ENCODE measurements at regions not wholly inside any gene's neighbourhood (a gene's known extent, or its start where the extent isn't known, plus 50 kb on each side); places are given as distances from the start of the nearest gene placed in this dataset.

GRCh38 chr3:101099791-101100190 is 106.6 kb upstream of the ABI3BP start:
- in situ Hi-C loops (cut with HindIII; ENCODE audit: low pct_ligation_motif_present, low sequenced_read_pairs), result no loop called here
- H3K4me3 ChIP-seq (ENCODE audit: low read depth, low read length), result no peak overlapping the region
- no peak for DNase-seq
- TF ChIP-seq, protein P1, sequence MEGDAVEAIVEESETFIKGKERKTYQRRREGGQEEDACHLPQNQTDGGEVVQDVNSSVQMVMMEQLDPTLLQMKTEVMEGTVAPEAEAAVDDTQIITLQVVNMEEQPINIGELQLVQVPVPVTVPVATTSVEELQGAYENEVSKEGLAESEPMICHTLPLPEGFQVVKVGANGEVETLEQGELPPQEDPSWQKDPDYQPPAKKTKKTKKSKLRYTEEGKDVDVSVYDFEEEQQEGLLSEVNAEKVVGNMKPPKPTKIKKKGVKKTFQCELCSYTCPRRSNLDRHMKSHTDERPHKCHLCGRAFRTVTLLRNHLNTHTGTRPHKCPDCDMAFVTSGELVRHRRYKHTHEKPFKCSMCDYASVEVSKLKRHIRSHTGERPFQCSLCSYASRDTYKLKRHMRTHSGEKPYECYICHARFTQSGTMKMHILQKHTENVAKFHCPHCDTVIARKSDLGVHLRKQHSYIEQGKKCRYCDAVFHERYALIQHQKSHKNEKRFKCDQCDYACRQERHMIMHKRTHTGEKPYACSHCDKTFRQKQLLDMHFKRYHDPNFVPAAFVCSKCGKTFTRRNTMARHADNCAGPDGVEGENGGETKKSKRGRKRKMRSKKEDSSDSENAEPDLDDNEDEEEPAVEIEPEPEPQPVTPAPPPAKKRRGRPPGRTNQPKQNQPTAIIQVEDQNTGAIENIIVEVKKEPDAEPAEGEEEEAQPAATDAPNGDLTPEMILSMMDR (IDR thresholded peaks at IDR 0.05; ENCODE audit: low read depth, low read length, missing control alignments), result no peak
- no peaks in the 10 kb centered on the region for H3K27me3 ChIP-seq (replicated peaks)
- H3K27ac ChIP-seq, result no peak overlapping the region
- H3K36me3 ChIP-seq (replicated peaks), result no peaks in the 10 kb centered on the region

DNA sequence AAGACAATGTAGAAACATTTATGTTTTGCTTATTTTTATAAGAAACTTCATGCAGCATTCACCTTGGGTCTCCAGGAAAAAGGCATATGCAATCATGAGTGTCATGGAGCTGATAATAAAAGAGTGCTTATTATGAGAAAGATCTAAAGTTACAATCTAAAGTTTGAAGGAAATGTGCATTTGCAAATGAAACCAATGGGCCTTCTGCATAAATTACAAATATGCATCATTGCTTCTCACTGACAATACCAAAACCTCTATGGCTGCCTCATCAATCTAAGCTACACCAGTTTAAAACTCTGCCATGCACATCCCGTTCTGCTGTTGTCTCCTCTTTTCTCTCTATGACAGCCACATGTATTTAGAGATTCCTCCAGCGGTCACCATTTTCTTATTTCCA is 103.2 kb upstream of the ABI3BP start:
- Histone ChIP-seq H3K4me3 (ENCODE audit: low read depth, low read length) (no peak overlapping the region), H3K36me3 (replicated peaks) (no peaks in the 10 kb centered on the region), H3K27me3 (replicated peaks) (no peaks in the 10 kb centered on the region), H3K27ac (no peak overlapping the region)
- no peak for DNase-seq
- in situ Hi-C loops (cut with HindIII; ENCODE audit: low pct_ligation_motif_present, low sequenced_read_pairs), result no loop called here
- TF ChIP-seq, protein P1 (IDR thresholded peaks at IDR 0.05; ENCODE audit: low read depth, low read length, missing control alignments), result no peak

DNA sequence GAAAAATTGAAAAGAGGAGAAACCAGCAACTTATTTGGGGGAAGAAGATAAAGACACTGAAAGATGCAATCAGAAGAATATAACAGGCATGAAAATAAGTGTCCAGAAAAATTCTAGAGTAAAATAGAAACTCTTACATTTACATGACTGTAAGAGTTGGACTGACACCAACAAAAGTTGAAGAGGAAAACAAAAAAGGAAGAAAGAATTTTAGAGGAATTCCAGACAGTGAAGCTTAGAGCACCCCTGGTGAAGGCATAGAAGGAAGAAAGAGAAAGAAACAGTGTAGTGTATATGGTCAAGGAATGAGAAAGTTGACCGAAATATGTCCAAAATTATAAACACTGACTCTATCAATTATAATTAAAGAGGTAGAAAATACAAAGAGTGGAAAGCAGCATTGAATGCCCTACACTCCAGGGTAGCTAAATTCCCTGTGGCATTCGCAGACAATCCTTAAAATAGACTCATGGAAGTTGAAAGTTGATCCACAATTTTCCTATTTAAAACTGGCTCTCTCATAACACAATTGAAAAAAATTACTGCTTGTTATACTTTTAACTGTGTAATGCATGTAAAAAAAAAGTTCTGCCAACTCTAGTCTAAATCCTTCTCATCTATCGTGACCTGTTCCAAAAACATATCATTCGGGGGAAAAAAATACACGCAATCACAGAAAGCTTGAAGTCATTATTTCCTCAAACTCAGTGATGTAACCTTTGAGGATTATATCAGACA is 102.6 kb upstream of the ABI3BP start:
- no peak for DNase-seq

DNA sequence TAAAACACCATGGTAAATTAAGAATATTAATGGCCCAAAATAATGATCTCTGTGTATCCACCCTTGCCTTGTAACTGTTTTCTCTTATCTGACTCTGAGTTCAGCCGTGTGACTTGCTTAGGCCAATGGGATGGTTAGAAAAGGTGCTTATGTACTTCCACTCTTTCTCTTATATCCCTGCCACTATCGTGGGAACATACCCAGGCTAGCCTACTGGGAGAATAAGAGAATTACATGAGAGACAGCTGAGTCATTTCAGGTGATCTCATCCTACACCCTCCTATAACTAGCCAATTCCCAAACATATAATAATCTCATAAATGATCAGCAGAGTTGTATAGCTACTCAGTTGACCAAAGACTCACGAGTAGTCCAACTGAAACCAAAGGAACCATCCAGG is 98.3 kb upstream of the ABI3BP start:
- Histone ChIP-seq H3K4me3 (ENCODE audit: low read depth, low read length) (no peak overlapping the region), H3K27ac (no peak overlapping the region), H3K27me3 (replicated peaks) (no peaks in the 10 kb centered on the region), H3K36me3 (replicated peaks) (no peaks in the 10 kb centered on the region)
- TF ChIP-seq, protein P1 (IDR thresholded peaks at IDR 0.05; ENCODE audit: low read depth, low read length, missing control alignments), result peak; percentile 20
- peak; percentile 37 for DNase-seq
- in situ Hi-C loops (cut with HindIII; ENCODE audit: low pct_ligation_motif_present, low sequenced_read_pairs), result no loop called here

More for the DNA sequence above, 102.6 kb upstream of the ABI3BP start:
- Histone ChIP-seq H3K27me3 (replicated peaks) (no peaks in the 10 kb centered on the region), H3K4me3 (ENCODE audit: low read depth, low read length) (no peak overlapping the region), H3K36me3 (replicated peaks) (no peaks in the 10 kb centered on the region), H3K27ac (no peak overlapping the region)
- TF ChIP-seq, protein P1 (IDR thresholded peaks at IDR 0.05; ENCODE audit: low read depth, low read length, missing control alignments), result no peak
- in situ Hi-C loops (cut with HindIII; ENCODE audit: low pct_ligation_motif_present, low sequenced_read_pairs), result no loop called here

- in situ Hi-C loops (cut with HindIII; ENCODE audit: low pct_ligation_motif_present, low sequenced_read_pairs), result no loop called here
- Histone ChIP-seq H3K36me3 (replicated peaks) (no peaks in the 10 kb centered on the region), H3K27me3 (replicated peaks) (no peaks in the 10 kb centered on the region), H3K27ac (no peak overlapping the region), H3K4me3 (ENCODE audit: low read depth, low read length) (no peak overlapping the region)
- TF ChIP-seq, protein P1 (IDR thresholded peaks at IDR 0.05; ENCODE audit: low read depth, low read length, missing control alignments), result no peak
- no peak for DNase-seq
These were observed 92.5 kb upstream of the ABI3BP start for GRCh38 chr3:101085752-101086151.

GRCh38 chr3:101084404-101084803 is 91.2 kb upstream of the ABI3BP start:
- no peak for DNase-seq
- H3K27me3 ChIP-seq (replicated peaks), result no peaks in the 10 kb centered on the region
- TF ChIP-seq, protein P1 (IDR thresholded peaks at IDR 0.05; ENCODE audit: low read depth, low read length, missing control alignments), result no peak
- in situ Hi-C loops (cut with HindIII; ENCODE audit: low pct_ligation_motif_present, low sequenced_read_pairs), result no loop called here
- H3K27ac ChIP-seq, result no peak overlapping the region
- H3K36me3 ChIP-seq (replicated peaks), result no peaks in the 10 kb centered on the region
- no peak overlapping the region for H3K4me3 ChIP-seq (ENCODE audit: low read depth, low read length)

All from brain microvascular endothelial cell (primary cell).